ENCODE measurements at regions not wholly inside any gene's neighbourhood (a gene's known extent, or its start where the extent isn't known, plus 50 kb on each side); places are given as distances from the start of the nearest gene placed in this dataset.

GRCh38 chr4:178745203-178745602, 1303.0 kb upstream of the AGA start:
- Histone ChIP-seq H3K4me1 (ENCODE audit: low read depth, poor library complexity, severe bottlenecking) (no peaks in the 10 kb centered on the region), H3K36me3 (ENCODE audit: insufficient read depth) (no peaks in the 10 kb centered on the region), H2AFZ (ENCODE audit: low read depth) (no peak overlapping the region), H3K27ac (no peak overlapping the region), H3K27me3 (ENCODE audit: insufficient read depth, low read depth) (no peaks in the 10 kb centered on the region), H3K4me2 (no peak overlapping the region), H4K20me1 (ENCODE audit: insufficient read depth) (no peaks in the 10 kb centered on the region), H3K9ac (no peak overlapping the region), H3K79me2 (ENCODE audit: insufficient read depth, low read depth) (no peaks in the 10 kb centered on the region), H3K4me3 (IDR thresholded peaks at IDR 0.05; ENCODE audit: insufficient read depth, low read depth, low read length) (no peak overlapping the region)
- TF ChIP-seq CTCF (conservative IDR thresholded peaks at IDR 0.05; ENCODE audit: low read depth, low read length): no peak

- Histone ChIP-seq H4K20me1 (ENCODE audit: insufficient read depth) (no peaks in the 10 kb centered on the region), H2AFZ (ENCODE audit: low read depth) (no peak overlapping the region), H3K79me2 (ENCODE audit: insufficient read depth, low read depth) (no peaks in the 10 kb centered on the region), H3K4me1 (ENCODE audit: low read depth, poor library complexity, severe bottlenecking) (no peaks in the 10 kb centered on the region), H3K9ac (no peak overlapping the region), H3K27ac (no peak overlapping the region), H3K36me3 (ENCODE audit: insufficient read depth) (no peaks in the 10 kb centered on the region), H3K4me2 (no peak overlapping the region), H3K4me3 (IDR thresholded peaks at IDR 0.05; ENCODE audit: insufficient read depth, low read depth, low read length) (no peak overlapping the region), H3K27me3 (ENCODE audit: insufficient read depth, low read depth) (no peaks in the 10 kb centered on the region)
- no peak for TF ChIP-seq CTCF (conservative IDR thresholded peaks at IDR 0.05; ENCODE audit: low read depth, low read length)
Measured at GRCh38 chr4:178752954-178753525, 1310.8 kb upstream of the AGA start.

GRCh38 chr4:178778496-178778895, 1336.3 kb upstream of the AGA start:
- Histone ChIP-seq H3K4me1 (ENCODE audit: low read depth, poor library complexity, severe bottlenecking) (no peaks in the 10 kb centered on the region), H3K9ac (no peak overlapping the region), H4K20me1 (ENCODE audit: insufficient read depth) (no peaks in the 10 kb centered on the region), H3K36me3 (ENCODE audit: insufficient read depth) (no peaks in the 10 kb centered on the region), H2AFZ (ENCODE audit: low read depth) (no peak overlapping the region), H3K4me2 (no peak overlapping the region), H3K79me2 (ENCODE audit: insufficient read depth, low read depth) (no peaks in the 10 kb centered on the region), H3K4me3 (IDR thresholded peaks at IDR 0.05; ENCODE audit: insufficient read depth, low read depth, low read length) (no peak overlapping the region), H3K27ac (no peak overlapping the region), H3K27me3 (ENCODE audit: insufficient read depth, low read depth) (no peaks in the 10 kb centered on the region)
- no peak for TF ChIP-seq CTCF (conservative IDR thresholded peaks at IDR 0.05; ENCODE audit: low read depth, low read length)

- Histone ChIP-seq H2AFZ (ENCODE audit: low read depth) (no peak overlapping the region), H3K4me1 (ENCODE audit: low read depth, poor library complexity, severe bottlenecking) (no peaks in the 10 kb centered on the region), H3K4me2 (no peak overlapping the region), H3K27me3 (ENCODE audit: insufficient read depth, low read depth) (no peaks in the 10 kb centered on the region), H3K79me2 (ENCODE audit: insufficient read depth, low read depth) (no peaks in the 10 kb centered on the region), H3K4me3 (IDR thresholded peaks at IDR 0.05; ENCODE audit: insufficient read depth, low read depth, low read length) (no peak overlapping the region), H3K9ac (no peak overlapping the region), H3K27ac (no peak overlapping the region), H4K20me1 (ENCODE audit: insufficient read depth) (no peaks in the 10 kb centered on the region), H3K36me3 (ENCODE audit: insufficient read depth) (no peaks in the 10 kb centered on the region)
- TF ChIP-seq CTCF (conservative IDR thresholded peaks at IDR 0.05; ENCODE audit: low read depth, low read length): no peak
Measured at GRCh38 chr4:178781779-178782178, 1339.5 kb upstream of the AGA start.

Data from KMS-11 (cell line).